Vagina (tissue), 2 donors: ENCODE measurements at regions not wholly inside any gene's neighbourhood (a gene's known extent, or its start where the extent isn't known, plus 50 kb on each side); places are given as distances from the start of the nearest gene placed in this dataset.

Source experiments
- CTCF ChIP-seq, 3 experiments: fragments of 450-650 bp in 2 of 3; fragments of 200-600 bp in 1 of 3; sonication (generic) in 1 of 3; IDR thresholded peaks; one replicate each; pipeline ENCODE4 v1.5.1; 2017 to 2019; ENCODE audit warnings: antibody characterized with exemption in 3 of 3, mild to moderate bottlenecking in 2 of 3, moderate library complexity in 2 of 3
- POLR2A ChIP-seq, 2 donors: fragments of 450-650 bp; IDR thresholded peaks; one replicate each; pipeline ENCODE4 v1.6.1; 2017; ENCODE audit warnings: antibody characterized with exemption in 2 of 2, mild to moderate bottlenecking in 2 of 2, moderate library complexity in 2 of 2
- POLR2AphosphoS5 ChIP-seq, 2 donors: sonication (generic); formaldehyde crosslinking; IDR thresholded peaks; one replicate each; pipeline ENCODE4 v1.9.0; 2017; ENCODE audit warnings: antibody characterized with exemption in 2 of 2, mild to moderate bottlenecking in 2 of 2, low read depth in 1 of 2; ENCODE audit not compliant: insufficient read depth in 1 of 2

- no peak for TF ChIP-seq POLR2A (IDR thresholded peaks at IDR 0.05)
- no peak for TF ChIP-seq CTCF (IDR thresholded peaks at IDR 0.05)
- TF ChIP-seq POLR2AphosphoS5 (IDR thresholded peaks at IDR 0.05; ENCODE audit: insufficient read depth in 1 of 2, low read depth in 1 of 2) = no peak
Observed at GRCh38 chr5:85458319-85458718, 1073.6 kb upstream of the EDIL3 start.
